ENCODE measurements at regions not wholly inside any gene's neighbourhood (a gene's known extent, or its start where the extent isn't known, plus 50 kb on each side); places are given as distances from the start of the nearest gene placed in this dataset.

DNA sequence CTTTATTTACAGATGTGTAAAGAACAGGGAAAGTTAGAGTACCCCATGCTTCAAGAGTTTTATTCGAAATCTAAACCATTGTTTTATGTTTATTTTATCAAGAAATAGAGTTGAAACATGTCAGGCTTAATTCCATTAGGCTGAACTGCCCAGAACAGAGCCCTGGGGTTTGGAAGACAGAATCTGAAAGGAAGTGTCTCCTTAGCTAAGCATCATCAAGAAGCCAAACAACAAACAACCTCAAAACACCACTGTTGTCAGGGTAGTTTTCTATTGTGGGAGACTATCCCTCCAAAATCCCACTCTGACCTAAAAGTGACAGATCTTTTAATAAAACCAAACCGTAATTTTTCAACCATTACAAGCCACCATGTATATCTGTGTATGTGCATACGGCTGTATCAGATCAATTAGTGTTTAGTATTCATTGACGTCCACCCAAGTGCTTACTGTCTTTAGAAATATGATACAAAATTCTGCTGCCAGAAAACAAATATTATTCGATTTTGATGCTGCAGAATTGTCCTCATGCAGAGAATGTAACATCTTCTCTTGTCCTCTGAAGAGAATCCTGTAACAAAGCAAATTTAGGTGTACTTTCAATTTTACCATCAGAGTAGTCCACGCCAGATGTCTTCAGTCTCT lies 271.9 kb upstream of the TMEM161B start:
- H3K9me3 ChIP-seq (ENCODE audit: control insufficient read depth in 2 of 2, low read length in 2 of 2) = no peaks in the 10 kb centered on the region
- ATAC-seq (ENCODE audit: low read depth in 2 of 2) (no peak), DNase-seq (no peak)
- no peaks in the 10 kb centered on the region for H3K36me3 ChIP-seq (ENCODE audit: control insufficient read depth, insufficient read depth, low read length)
- H3K4me1 Mint-ChIP-seq = no peaks in the 10 kb centered on the region
- no peak overlapping the region for H3K4me3 ChIP-seq (ENCODE audit: low read depth, low read length)
- H3K27me3 Mint-ChIP-seq = peaks cover 9% of the 10 kb centered on the region
- H3K9me3 Mint-ChIP-seq = no peaks in the 10 kb centered on the region
- no peak overlapping the region for H3K27ac Mint-ChIP-seq
- no peaks in the 10 kb centered on the region for H3K4me1 ChIP-seq (ENCODE audit: control insufficient read depth, insufficient read depth, low read length, poor library complexity, severe bottlenecking)
- H3K36me3 Mint-ChIP-seq = no peaks in the 10 kb centered on the region
- H3K27ac ChIP-seq (ENCODE audit: insufficient read depth, low read length, poor library complexity, severe bottlenecking) = no peak overlapping the region
- H3K4me3 Mint-ChIP-seq = no peak overlapping the region
- no peaks in the 10 kb centered on the region for H3K27me3 ChIP-seq (ENCODE audit: control insufficient read depth, insufficient read depth, low read length)

DNA sequence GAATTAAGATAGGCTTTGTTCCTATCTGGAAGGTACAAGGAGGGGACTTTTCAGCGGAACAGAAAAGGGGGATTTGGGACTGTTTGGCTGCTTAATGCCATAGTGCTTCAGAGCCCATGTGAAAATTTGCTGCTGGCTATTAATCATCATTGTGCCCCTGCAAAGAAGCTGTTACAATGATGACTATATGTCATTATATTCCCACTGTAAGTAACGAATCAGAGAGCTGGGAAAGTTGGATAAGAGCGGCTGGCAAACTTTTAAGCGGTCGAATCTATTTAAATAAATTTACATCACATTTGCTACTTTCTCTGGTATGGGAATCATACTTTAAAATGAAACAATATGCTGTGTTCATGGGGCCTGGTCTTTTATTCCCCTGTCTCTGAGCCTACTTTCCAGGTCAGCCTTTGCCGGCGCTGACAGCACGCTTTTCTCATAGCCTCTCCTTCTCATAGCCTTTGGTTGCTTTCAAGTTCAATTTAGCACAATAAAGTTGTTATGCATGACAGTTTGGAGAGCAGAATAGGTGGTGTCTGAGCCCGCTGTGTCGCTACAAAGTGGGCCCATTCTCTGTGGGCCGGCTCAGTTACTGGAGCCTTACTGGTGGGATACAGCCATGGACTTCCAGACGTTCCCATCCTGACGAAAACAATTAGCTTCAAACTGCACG lies 271.2 kb upstream of the TMEM161B start:
- no peaks in the 10 kb centered on the region for H3K27me3 ChIP-seq (ENCODE audit: control insufficient read depth, insufficient read depth, low read length)
- no peaks in the 10 kb centered on the region for H3K36me3 ChIP-seq (ENCODE audit: control insufficient read depth, insufficient read depth, low read length)
- no peak for DNase-seq
- H3K9me3 ChIP-seq (ENCODE audit: control insufficient read depth in 2 of 2, low read length in 2 of 2) = no peaks in the 10 kb centered on the region
- Mint-ChIP-seq H3K27ac (no peak overlapping the region), H3K4me1 (no peaks in the 10 kb centered on the region), H3K27me3 (peaks cover 9% of the 10 kb centered on the region), H3K9me3 (no peaks in the 10 kb centered on the region), H3K4me3 (no peak overlapping the region), H3K36me3 (no peaks in the 10 kb centered on the region)
- no peak overlapping the region for H3K27ac ChIP-seq (ENCODE audit: insufficient read depth, low read length, poor library complexity, severe bottlenecking)
- no peak for ATAC-seq (ENCODE audit: low read depth in 2 of 2)
- H3K4me3 ChIP-seq (ENCODE audit: low read depth, low read length) = no peak overlapping the region
- no peaks in the 10 kb centered on the region for H3K4me1 ChIP-seq (ENCODE audit: control insufficient read depth, insufficient read depth, low read length, poor library complexity, severe bottlenecking)

DNA sequence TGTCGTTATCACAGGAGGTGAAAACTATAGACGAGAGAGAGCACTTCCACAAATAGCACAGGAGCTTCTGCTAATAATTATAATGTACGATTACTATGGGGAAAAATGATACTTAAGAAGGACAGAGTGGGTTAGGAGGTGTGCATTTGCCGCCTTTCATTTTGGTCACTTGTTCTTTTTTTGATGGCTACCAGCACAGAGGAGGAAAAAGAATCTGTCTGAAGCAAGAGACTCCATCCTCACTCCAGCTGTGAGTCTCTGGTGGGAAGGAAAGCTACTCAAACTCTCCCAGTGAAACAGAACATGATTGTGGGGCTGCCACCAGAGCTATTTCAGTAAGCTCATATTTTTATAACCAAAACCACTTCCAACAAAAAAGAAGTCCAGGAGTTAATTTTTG lies 270.4 kb upstream of the TMEM161B start:
- Mint-ChIP-seq H3K4me1 (no peaks in the 10 kb centered on the region), H3K27me3 (peaks cover 9% of the 10 kb centered on the region), H3K4me3 (no peak overlapping the region), H3K36me3 (no peaks in the 10 kb centered on the region), H3K9me3 (peaks cover 0 to 1% (median 0%) of the 10 kb centered on the region in 7 donors), H3K27ac (no peak overlapping the region)
- Histone ChIP-seq H3K36me3 (ENCODE audit: control insufficient read depth, insufficient read depth, low read length) (no peaks in the 10 kb centered on the region), H3K9me3 (ENCODE audit: control insufficient read depth in 2 of 2, low read length in 2 of 2) (no peaks in the 10 kb centered on the region), H3K27me3 (ENCODE audit: control insufficient read depth, insufficient read depth, low read length) (no peaks in the 10 kb centered on the region), H3K27ac (ENCODE audit: insufficient read depth, low read length, poor library complexity, severe bottlenecking) (no peak overlapping the region), H3K4me1 (ENCODE audit: control insufficient read depth, insufficient read depth, low read length, poor library complexity, severe bottlenecking) (no peaks in the 10 kb centered on the region), H3K4me3 (ENCODE audit: low read depth, low read length) (no peak overlapping the region)
- ATAC-seq (ENCODE audit: low read depth in 2 of 2) (no peak), DNase-seq (no peak)

DNA sequence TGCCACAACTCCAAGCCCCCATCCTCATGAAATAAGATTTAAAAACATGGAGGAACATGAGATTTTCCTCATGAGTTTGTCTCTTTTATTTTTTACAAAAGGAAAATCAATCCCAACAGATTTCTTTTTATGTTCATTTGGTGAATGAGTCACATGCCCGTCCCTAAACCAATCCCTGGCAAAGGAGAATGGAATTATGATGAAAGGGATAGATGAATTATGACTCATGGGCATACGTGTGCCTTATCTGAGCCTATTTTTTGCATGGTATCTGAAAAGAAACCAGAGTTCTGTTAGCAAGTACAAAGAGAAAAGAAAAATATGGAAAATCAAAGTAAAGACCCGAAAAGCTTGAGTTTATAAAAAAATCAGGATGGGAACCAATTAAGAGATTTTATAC lies 267.5 kb upstream of the TMEM161B start:
- no peak overlapping the region for H3K4me3 Mint-ChIP-seq
- H3K36me3 Mint-ChIP-seq = no peaks in the 10 kb centered on the region
- no peaks in the 10 kb centered on the region for H3K27me3 ChIP-seq (ENCODE audit: control insufficient read depth, insufficient read depth, low read length)
- H3K9me3 Mint-ChIP-seq = peaks cover 0 to 6% (median 1%) of the 10 kb centered on the region in 7 donors
- ATAC-seq (ENCODE audit: low read depth in 2 of 2) (no peak), DNase-seq (no peak)
- H3K4me3 ChIP-seq (ENCODE audit: low read depth, low read length) = no peak overlapping the region
- no peaks in the 10 kb centered on the region for H3K4me1 ChIP-seq (ENCODE audit: control insufficient read depth, insufficient read depth, low read length, poor library complexity, severe bottlenecking)
- H3K36me3 ChIP-seq (ENCODE audit: control insufficient read depth, insufficient read depth, low read length) = no peaks in the 10 kb centered on the region
- no peak overlapping the region for H3K27ac ChIP-seq (ENCODE audit: insufficient read depth, low read length, poor library complexity, severe bottlenecking)
- H3K9me3 ChIP-seq (ENCODE audit: control insufficient read depth in 2 of 2, low read length in 2 of 2) = no peaks in the 10 kb centered on the region
- no peaks in the 10 kb centered on the region for H3K4me1 Mint-ChIP-seq
- H3K27ac Mint-ChIP-seq = no peak overlapping the region
- H3K27me3 Mint-ChIP-seq = peaks cover 9% of the 10 kb centered on the region

DNA sequence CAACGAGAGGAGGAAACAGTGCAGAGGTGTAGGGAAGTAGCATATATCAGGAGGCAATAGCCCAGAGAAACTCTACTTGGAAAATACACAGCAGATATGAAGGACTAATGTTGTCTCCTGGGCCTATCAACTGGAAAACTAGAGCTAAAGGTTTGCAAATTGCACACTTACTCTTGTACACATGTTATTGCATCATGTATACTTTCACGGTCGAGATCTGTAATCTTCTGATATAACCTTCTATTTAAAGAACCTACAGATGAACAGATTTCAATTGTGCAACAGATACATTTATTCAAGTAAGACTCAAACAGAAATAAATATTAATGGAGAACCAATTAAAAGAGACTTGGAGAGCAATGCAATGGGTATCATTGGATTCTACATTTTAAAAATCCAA lies 256.3 kb upstream of the TMEM161B start:
- Mint-ChIP-seq H3K9me3 (peaks cover 0 to 2% (median 0%) of the 10 kb centered on the region in 7 donors), H3K27ac (no peak overlapping the region), H3K27me3 (peaks cover 10% of the 10 kb centered on the region), H3K4me3 (no peak overlapping the region), H3K4me1 (no peaks in the 10 kb centered on the region), H3K36me3 (no peaks in the 10 kb centered on the region)
- H3K9me3 ChIP-seq (ENCODE audit: control insufficient read depth in 2 of 2, low read length in 2 of 2) = no peaks in the 10 kb centered on the region
- H3K4me1 ChIP-seq (ENCODE audit: control insufficient read depth, insufficient read depth, low read length, poor library complexity, severe bottlenecking) = no peaks in the 10 kb centered on the region
- DNase-seq = no peak
- no peaks in the 10 kb centered on the region for H3K27me3 ChIP-seq (ENCODE audit: control insufficient read depth, insufficient read depth, low read length)
- no peaks in the 10 kb centered on the region for H3K36me3 ChIP-seq (ENCODE audit: control insufficient read depth, insufficient read depth, low read length)
- H3K4me3 ChIP-seq (ENCODE audit: low read depth, low read length) = no peak overlapping the region
- ATAC-seq (ENCODE audit: low read depth in 2 of 2) = no peak
- no peak overlapping the region for H3K27ac ChIP-seq (ENCODE audit: insufficient read depth, low read length, poor library complexity, severe bottlenecking)

DNA sequence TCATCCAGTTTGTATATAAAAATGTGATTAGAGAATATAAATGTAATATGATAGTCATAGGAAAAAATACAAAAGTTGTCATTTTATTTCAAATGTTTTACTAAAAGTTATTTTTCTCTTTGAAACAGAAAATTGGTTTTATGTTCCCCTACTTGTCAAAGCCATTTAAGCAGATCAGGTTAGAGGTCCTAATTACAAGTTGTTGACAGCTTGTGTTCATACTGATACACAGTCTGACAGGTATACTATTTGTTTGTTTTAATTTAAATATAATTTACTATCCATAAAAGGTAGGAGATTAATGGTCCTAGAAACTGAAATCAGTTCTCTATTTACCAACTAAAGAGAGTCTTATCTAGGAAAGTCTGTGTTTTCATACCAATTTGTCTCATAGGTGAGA lies 250.4 kb upstream of the TMEM161B start:
- H3K4me1 ChIP-seq (ENCODE audit: control insufficient read depth, insufficient read depth, low read length, poor library complexity, severe bottlenecking) = no peaks in the 10 kb centered on the region
- H3K4me3 ChIP-seq (ENCODE audit: low read depth, low read length) = no peak overlapping the region
- H3K27me3 Mint-ChIP-seq = peaks cover 8% of the 10 kb centered on the region
- H3K27ac Mint-ChIP-seq = no peak overlapping the region
- no peak overlapping the region for H3K27ac ChIP-seq (ENCODE audit: insufficient read depth, low read length, poor library complexity, severe bottlenecking)
- H3K4me3 Mint-ChIP-seq = no peak overlapping the region
- H3K36me3 Mint-ChIP-seq = no peaks in the 10 kb centered on the region
- DNase-seq = no peak
- no peaks in the 10 kb centered on the region for H3K4me1 Mint-ChIP-seq
- no peaks in the 10 kb centered on the region for H3K9me3 ChIP-seq (ENCODE audit: control insufficient read depth in 2 of 2, low read length in 2 of 2)
- no peaks in the 10 kb centered on the region for H3K36me3 ChIP-seq (ENCODE audit: control insufficient read depth, insufficient read depth, low read length)
- no peak for ATAC-seq (ENCODE audit: low read depth in 2 of 2)
- H3K9me3 Mint-ChIP-seq = peaks cover 0 to 12% (median 0%) of the 10 kb centered on the region in 7 donors
- H3K27me3 ChIP-seq (ENCODE audit: control insufficient read depth, insufficient read depth, low read length) = peaks cover 1% of the 10 kb centered on the region

DNA sequence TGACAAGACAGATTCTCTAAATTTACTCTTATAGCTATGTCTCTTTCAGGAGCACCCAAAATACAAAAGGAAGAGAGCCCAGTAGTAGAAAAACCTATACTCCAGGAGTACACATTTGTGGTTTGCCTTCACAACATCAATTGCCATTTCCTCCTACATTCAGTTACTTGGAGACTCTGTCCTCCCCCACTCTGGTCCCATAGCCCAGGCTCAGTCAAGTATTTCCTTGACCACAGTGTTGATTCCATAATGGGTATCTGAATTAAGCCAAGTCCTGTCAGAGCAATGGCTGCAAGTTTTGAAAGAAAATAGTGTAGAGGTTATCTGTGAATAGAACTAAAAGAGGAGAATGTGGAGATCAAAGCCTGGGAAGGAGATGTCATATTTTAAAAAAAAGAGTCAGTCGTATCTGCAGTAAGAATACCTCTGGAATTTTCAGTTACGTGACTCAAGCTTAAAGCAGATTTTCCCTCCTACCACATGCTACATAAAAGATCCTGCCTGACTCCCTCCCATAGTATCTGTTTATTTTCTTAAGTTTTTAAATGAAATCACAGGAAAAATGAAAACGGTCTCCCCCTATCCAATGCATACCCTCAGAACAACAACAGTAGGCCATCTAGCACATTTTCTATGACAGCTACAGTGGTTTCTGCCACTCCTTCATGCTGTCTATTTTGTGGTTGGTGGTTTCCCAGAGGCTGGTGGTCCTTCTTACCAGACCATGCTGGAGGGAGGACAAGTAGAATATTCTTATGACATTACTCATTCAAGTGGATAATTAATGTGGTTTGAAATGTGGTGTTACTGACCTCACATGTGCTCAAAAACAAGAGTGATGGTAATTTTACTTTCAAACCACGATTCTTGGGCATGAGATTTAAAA lies 249.7 kb upstream of the TMEM161B start:
- no peaks in the 10 kb centered on the region for H3K9me3 ChIP-seq (ENCODE audit: control insufficient read depth in 2 of 2, low read length in 2 of 2)
- Mint-ChIP-seq H3K4me3 (no peak overlapping the region), H3K4me1 (no peaks in the 10 kb centered on the region), H3K9me3 (peaks cover 0 to 12% (median 0%) of the 10 kb centered on the region in 7 donors), H3K27ac (no peak overlapping the region), H3K27me3 (peaks cover 8% of the 10 kb centered on the region), H3K36me3 (no peaks in the 10 kb centered on the region)
- no peaks in the 10 kb centered on the region for H3K36me3 ChIP-seq (ENCODE audit: control insufficient read depth, insufficient read depth, low read length)
- H3K4me1 ChIP-seq (ENCODE audit: control insufficient read depth, insufficient read depth, low read length, poor library complexity, severe bottlenecking) = no peaks in the 10 kb centered on the region
- no peak overlapping the region for H3K27ac ChIP-seq (ENCODE audit: insufficient read depth, low read length, poor library complexity, severe bottlenecking)
- H3K27me3 ChIP-seq (ENCODE audit: control insufficient read depth, insufficient read depth, low read length) = peaks cover 3% of the 10 kb centered on the region
- no peak overlapping the region for H3K4me3 ChIP-seq (ENCODE audit: low read depth, low read length)
- ATAC-seq (ENCODE audit: low read depth in 2 of 2) (no peak), DNase-seq (no peak)
